Adrenal gland (tissue), 5 donors: ENCODE measurements at regions not wholly inside any gene's neighbourhood (a gene's known extent, or its start where the extent isn't known, plus 50 kb on each side); places are given as distances from the start of the nearest gene placed in this dataset.

Experiments used
- CTCF ChIP-seq, 6 experiments: fragments of 450-650 bp in 4 of 6; fragments of 200-600 bp in 2 of 6; sonication (generic) in 1 of 6; IDR thresholded peaks; 1 replicate in 5 of 6; 2 replicates in 1 of 6; pipeline versions ENCODE4 v1.5.1 to v1.8.0; 2016 to 2021; ENCODE audit warnings: antibody characterized with exemption in 6 of 6, mild to moderate bottlenecking in 2 of 6, moderate library complexity in 1 of 6
- POLR2A ChIP-seq, 2 donors: fragments of 450-650 bp; IDR thresholded peaks; one replicate each; pipeline ENCODE4 v1.6.1; 2017; ENCODE audit warnings: antibody characterized with exemption in 2 of 2, mild to moderate bottlenecking in 2 of 2, moderate library complexity in 1 of 2
- donor health status: DM: no; HTN: no; CAD: no.

DNA sequence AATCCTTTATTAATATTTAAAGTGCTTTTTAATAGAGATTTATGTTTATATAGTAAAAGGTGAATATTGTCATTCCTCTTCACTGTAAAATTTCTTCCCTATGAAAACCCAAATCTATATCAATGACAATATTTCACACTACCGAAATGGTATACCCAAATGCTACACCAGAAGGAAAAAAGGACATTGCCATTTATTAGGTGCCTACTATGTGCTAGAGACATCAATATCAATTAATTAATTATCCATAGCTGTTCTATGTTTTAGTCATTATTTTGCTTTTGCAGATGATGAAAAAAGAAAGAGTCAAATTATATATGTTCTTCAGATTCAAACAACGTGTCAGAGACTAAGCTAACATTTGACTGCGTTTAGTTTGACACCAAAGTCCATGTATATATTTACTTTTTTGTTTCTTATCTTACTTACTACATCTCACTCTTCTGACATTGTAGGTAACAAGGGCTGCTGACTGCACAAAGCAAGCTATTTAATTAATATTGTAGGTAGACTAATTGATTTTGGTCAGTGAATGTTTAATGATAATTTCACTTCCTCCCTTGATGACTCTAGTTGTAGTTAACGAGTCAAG lies 614.0 kb upstream of the FOXG1 start:
- TF ChIP-seq CTCF (IDR thresholded peaks at IDR 0.05) (no peak), POLR2A (IDR thresholded peaks at IDR 0.05) (no peak)
